GM18873 (cell line): ENCODE measurements at regions not wholly inside any gene's neighbourhood (a gene's known extent, or its start where the extent isn't known, plus 50 kb on each side); places are given as distances from the start of the nearest gene placed in this dataset.
"Not testable (repeated sequence)": the region's sequence is repeated elsewhere in the genome, so short reads cannot be mapped to it uniquely, and the experiment has no call there.

Experiments used
- ATAC-seq: cut with Tn5 transposase; IDR thresholded peaks from one replicate; pipeline ENCODE4 v1.9.1; 2021; ENCODE audit warnings: mild to moderate bottlenecking, moderate library complexity, moderate number of reproducible peaks; ENCODE audit not compliant: unreplicated experiment, low FRiP score

DNA sequence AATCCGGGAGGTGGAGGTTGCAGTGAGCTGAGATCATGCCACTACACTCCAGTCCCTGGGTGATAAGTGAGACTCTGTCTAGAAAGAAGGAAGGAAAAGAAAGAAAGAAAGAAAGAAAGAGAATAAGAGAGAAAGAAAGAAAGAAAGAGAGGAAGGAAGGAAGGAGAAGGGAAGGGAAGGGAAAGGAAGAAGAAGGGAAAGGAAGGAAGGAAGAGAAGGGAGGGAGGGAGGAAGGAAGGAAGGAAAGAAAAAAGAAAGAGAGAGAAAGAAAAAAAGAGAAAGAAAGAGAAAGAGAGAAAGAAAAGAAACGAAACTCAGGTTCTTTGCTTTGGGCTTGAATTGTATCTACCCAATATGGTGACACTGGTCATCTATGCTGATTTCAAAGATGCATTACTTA lies 102.3 kb upstream of the GATA6 start:
- ATAC-seq, result no peak

GRCh38 chr18:22067682-22068081 lies 101.7 kb upstream of the GATA6 start:
- no peak for ATAC-seq

DNA sequence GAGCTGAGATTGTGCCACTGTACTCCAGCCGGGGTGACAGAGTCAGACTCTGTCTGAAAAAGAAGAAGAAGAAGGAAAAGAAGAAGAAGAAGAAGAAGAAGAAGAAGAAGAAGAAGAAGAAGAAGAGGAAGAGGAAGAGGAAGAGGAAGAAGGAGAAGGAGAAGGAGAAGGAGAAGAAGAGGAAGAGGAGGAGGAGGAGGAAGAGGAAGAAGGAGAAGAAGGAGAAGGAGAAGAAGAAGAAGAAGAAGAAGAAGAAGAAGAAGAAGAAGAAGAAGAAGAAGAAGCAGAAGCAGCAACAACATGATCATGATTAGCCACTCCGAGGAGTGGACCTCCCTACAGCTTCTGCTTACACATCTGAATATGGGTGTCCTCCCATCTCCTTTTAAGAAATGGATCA lies 100.6 kb upstream of the GATA6 start:
- ATAC-seq, result not testable (repeated sequence)

DNA sequence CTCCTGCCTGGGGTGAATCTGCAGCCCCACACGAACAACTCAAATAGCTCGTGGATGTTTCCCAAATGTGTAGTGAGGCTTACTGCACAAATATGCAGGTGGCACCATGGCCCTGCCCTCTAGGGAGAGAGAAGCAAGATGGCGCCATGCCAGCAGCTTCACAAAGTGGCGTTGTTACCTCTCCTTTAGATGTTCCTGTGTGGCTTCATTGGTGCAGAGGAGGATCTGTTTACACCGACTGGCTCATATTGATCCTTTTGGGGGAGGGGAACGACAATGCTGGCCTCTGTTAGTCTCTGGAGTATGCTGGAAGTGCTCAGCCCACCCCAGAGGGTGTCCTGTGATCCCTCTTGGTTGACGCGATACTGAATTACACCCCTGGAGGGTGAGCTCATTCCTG lies 99.5 kb upstream of the GATA6 start:
- ATAC-seq, result no peak

DNA sequence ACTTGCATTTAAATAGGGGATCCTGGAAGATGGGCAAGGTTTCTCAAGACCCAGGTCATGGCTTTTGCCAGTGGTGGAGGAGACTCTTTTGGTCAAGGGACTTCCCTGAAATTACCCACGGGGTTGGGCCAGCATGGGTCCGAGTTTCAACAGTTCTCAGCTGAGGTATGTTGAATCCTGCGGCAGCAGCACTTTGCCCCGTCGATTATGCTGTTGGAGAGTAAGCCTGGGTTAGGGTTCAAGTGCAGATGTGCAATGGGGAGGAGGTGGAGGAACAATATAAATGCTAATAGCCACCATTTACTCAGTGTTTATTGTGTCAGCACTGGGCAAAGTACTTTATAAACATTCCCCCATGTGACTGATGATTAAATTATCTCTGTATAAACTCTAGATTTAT lies 96.0 kb upstream of the GATA6 start:
- ATAC-seq, result no peak

- ATAC-seq, result no peak
Measured at GRCh38 chr18:22074282-22075070, 94.9 kb upstream of the GATA6 start.

- no peak for ATAC-seq
Measured at GRCh38 chr18:22080035-22080434, 89.4 kb upstream of the GATA6 start.

DNA sequence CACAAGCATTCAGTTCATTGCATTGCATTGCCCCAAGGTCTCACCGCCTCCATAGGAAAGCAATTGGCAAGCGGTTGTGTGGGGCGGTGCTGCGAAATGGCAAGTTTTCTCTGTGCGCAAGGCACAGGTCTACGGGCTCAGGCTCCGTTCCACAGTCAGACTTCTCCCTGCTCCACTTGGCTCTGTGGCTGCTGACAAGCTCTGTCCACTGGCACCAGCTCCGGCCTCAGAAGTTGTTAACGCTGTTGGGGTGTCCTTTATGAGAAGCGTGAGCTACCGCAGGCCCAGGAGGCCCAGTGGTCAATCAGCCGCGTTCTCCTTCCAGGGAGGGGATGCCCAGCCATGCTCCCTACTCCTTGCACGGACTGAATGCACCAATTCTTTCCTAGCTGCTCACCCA lies 87.0 kb upstream of the GATA6 start:
- ATAC-seq, result no peak

GRCh38 chr18:22084547-22084946 lies 84.8 kb upstream of the GATA6 start:
- ATAC-seq, result no peak

- ATAC-seq, result no peak
Measured at GRCh38 chr18:22086973-22087372, 82.4 kb upstream of the GATA6 start.

DNA sequence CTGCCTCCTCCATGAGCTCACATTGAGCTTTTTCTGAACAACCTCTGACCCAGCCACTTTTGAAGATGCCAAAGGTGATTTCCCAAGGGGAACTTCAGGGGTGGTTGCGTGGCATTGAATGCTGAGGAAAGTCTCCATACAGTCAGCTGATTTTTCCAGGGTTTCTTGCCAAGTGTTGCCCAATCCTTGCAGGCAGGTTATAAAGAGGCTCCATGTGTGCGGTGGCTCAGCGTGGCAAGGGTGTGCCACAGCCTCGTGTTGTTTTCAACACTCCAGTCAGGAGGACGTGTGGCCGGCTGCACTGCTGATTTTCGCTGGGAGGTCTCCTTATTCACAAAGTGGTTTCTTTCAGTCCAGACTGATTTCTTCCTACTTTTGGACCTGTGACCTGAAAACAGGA lies 81.4 kb upstream of the GATA6 start:
- no peak for ATAC-seq

DNA sequence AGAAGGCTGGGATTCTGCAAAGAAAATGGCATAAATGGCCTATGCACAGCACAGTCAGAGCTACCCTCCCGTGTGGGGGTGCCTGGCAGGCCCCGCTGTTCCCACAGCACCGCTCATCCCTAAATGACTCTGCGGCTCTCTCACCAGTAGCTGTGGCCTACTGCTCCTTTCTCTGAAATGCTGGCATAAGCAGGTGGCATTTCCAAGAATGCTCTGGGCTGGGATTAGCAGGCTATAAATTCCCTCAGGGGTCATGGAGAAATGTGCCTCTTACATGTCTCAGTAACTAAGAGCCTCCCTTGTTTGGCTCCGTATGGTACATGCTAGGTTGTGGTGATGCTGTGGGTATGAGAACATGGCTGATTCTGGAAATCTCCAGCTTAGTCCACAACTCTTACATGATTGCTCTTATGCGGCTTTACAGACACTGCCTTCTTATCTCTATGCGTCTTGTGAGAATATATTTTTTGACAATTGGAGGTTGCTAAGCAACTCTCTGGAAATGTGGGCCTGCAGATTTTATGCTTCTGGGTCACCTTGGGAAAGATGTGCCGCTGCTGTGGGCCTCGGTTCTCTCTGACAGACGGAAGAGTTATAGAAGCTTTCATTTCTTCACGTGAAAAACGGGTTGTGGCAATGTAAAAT lies 80.3 kb upstream of the GATA6 start:
- ATAC-seq, result no peak

- ATAC-seq, result no peak
Measured at GRCh38 chr18:22091341-22091740, 78.0 kb upstream of the GATA6 start.

- ATAC-seq, result no peak
Measured at GRCh38 chr18:22093731-22094357, 75.5 kb upstream of the GATA6 start.

DNA sequence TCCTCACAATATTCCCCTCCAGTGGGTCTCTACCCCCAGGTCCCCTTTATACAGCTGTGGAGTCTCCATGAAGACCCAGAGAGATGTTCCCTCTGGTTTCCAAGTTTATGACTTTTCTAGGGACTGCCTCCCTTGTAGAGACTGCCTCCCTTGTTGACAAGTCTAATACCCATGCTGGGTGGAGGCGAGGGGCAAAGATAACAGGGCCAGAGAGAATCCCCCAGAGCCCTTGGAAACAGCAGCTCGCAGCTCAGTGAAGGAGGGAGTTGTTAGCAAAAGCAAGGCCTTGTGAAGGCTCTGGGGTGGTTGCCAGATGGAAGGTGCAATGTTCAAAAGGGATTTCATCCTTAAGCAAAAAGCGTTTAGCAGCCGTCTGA lies 75.0 kb upstream of the GATA6 start:
- no peak for ATAC-seq

DNA sequence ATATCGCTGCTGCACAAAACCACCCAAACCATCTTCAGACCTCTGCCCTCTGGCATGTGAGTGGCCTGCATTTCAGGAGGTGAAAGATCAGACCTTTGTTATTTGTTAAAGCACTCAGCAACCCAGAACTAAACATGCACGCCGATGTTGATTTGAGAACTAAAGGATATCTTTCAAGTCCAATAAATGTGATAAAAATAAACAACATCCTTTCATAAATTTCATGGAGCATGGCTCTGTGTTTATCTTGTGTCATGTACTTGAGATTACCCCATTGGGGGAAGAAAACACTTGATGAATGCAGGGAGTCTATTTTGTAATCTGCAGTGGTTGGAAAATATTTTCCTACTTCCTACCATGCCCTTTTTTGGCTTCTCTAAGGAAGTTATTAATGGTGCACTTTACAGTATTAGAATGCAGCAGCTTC lies 70.8 kb upstream of the GATA6 start:
- no peak for ATAC-seq

DNA sequence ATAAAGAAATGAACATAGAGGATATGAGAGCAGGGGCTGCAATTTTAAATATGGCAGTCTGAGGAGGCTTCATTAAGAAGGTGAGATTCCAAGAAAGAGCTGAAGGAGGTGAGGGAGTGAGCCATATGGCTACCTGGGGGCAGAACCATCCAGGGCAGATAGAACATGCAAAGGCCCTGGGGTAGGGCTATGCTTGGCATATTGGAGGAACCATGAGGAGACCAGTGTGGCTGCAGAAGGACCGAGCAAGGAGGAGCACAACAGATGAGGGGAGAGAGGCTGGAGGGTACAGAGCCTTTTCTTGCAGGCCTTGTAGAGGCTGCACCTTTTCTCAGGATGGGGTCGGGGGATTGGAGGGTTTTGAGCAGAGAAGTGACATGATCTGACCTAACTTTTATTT lies 69.5 kb upstream of the GATA6 start:
- ATAC-seq, result no peak

- no peak for ATAC-seq
Measured at GRCh38 chr18:22101731-22102130, 67.7 kb upstream of the GATA6 start.

GRCh38 chr18:22102953-22103646 lies 66.3 kb upstream of the GATA6 start:
- ATAC-seq, result no peak

DNA sequence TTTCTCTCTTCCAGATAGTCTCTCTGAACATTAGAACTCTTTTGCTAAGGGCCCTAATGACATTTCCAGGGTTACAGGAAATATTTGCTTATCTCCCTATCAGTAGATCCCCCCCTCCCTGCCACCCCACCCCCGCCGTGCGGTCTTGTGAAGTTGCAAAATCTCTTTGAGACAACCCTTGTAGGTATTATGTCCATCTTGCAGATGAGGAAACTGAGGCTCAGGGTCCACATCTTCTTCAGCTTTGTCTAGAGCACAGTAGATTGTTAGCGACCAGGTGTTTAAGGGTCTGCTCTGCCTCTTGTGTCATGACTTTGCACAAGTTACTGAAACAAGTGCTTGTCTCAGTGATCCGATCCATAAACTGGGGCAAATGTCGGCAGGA lies 65.8 kb upstream of the GATA6 start:
- no peak for ATAC-seq
